MCF 10A (cell line): ENCODE measurements at regions not wholly inside any gene's neighbourhood (a gene's known extent, or its start where the extent isn't known, plus 50 kb on each side); places are given as distances from the start of the nearest gene placed in this dataset.

Source experiments
- BruUV-seq: library from RNA; stranded (reverse); fragments of 400-500 nt; replicated peaks from 2 replicates; lab custom pipeline; 2021; lab: Mats Ljungman, UMichigan
- CTCF ChIA-PET: fragments of 300-600 bp; sonication (Branson Sonifier 250); formaldehyde crosslinking; extraction: SDS; loops from one replicate; lab custom pipeline; 2021; ENCODE audit warnings: antibody characterized with exemption, inconsistent platforms; lab: Yijun Ruan, JAX
- POLR2A ChIA-PET: fragments of 300-600, 350-650 bp; sonication (Branson Sonifier 250); formaldehyde crosslinking; extraction: SDS; loops from one replicate; lab custom pipeline; 2020; ENCODE audit warnings: antibody characterized with exemption, inconsistent platforms; lab: Yijun Ruan, JAX
- DNase-seq: peaks from one replicate; pipeline ENCODE4 v3.0.0-alpha.2; 2018; ENCODE audit not compliant: unreplicated experiment
- H3K27ac Mint-ChIP-seq: one replicate; pipeline ENCODE4 v1.8.0; 2022; ENCODE audit warnings: mild to moderate bottlenecking, low read depth, mixed read lengths; ENCODE audit not compliant: unreplicated experiment
- H3K27me3 Mint-ChIP-seq: one replicate; pipeline ENCODE4 v1.8.0; 2022; ENCODE audit warnings: mixed read lengths; ENCODE audit not compliant: insufficient read depth, unreplicated experiment
- H3K36me3 Mint-ChIP-seq: one replicate; pipeline ENCODE4 v1.8.0; 2022; ENCODE audit warnings: mild to moderate bottlenecking, moderate library complexity, mixed read lengths; ENCODE audit not compliant: insufficient read depth, unreplicated experiment
- H3K4me1 Mint-ChIP-seq: one replicate; pipeline ENCODE4 v1.8.0; 2022; ENCODE audit warnings: mixed read lengths; ENCODE audit not compliant: insufficient read depth, unreplicated experiment
- H3K4me3 Mint-ChIP-seq: one replicate; pipeline ENCODE4 v1.8.0; 2022; ENCODE audit warnings: mild to moderate bottlenecking, moderate library complexity, mixed read lengths; ENCODE audit not compliant: unreplicated experiment
- H3K9me3 Mint-ChIP-seq: one replicate; pipeline ENCODE4 v1.8.0; 2022; ENCODE audit warnings: mixed read lengths; ENCODE audit not compliant: unreplicated experiment
- CTCF ChIP-seq: fragments of 200-600 bp; IDR thresholded peaks from one replicate; pipeline ENCODE4 v1.8.0; 2022; ENCODE audit warnings: antibody characterized with exemption, mild to moderate bottlenecking; ENCODE audit not compliant: unreplicated experiment
- intact Hi-C: fragments of 100-400 bp; cut with micrococcal nuclease; formaldehyde crosslinking; loops from 2 replicates; pipeline ENCODE4 v1.14.1; 2022

DNA sequence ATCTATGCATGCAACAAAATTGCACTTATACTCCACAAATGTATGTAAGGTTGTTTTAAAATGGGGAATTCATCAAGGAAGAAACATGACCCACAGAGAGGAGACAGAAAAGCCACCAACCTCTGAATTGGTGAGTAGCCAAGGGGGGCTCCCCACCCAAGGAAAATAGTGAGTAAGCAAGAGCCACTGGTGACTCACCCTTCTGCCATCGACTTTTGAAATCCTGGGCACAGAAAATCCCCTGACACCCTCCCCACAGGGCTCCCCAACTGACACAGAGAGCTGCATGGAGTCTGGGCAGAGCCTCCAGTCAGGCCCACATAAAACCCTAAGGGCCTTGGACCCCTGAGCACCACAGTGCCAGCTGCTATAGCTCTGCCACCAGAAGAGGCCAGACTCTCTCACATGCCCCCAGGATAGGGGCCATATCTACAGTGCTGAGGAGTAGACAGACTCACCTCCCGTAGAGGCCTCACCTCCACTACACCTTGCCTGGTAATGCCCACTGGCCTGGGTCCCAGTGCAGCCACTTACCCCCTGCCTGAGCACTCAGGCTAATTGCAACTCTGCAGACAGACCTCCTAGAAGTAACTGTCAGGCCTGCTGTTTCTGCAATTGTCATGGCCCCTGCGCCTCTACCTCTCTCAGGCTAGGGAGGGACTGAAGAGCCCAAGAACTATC, 244.7 kb upstream of the WSB1 start:
- no TSS peak for BruUV-seq
- POLR2A ChIA-PET: no interaction called here
- peak; percentile 79 for DNase-seq
- CTCF ChIA-PET: no interaction called here
- Mint-ChIP-seq H3K27me3 (no peaks in the 10 kb centered on the region), H3K4me3 (no peak overlapping the region), H3K9me3 (peaks cover 16% of the 10 kb centered on the region), H3K27ac (no peak overlapping the region), H3K4me1 (no peaks in the 10 kb centered on the region), H3K36me3 (no peaks in the 10 kb centered on the region)
- intact Hi-C loops: no loop called here
- TF ChIP-seq CTCF: no peak

DNA sequence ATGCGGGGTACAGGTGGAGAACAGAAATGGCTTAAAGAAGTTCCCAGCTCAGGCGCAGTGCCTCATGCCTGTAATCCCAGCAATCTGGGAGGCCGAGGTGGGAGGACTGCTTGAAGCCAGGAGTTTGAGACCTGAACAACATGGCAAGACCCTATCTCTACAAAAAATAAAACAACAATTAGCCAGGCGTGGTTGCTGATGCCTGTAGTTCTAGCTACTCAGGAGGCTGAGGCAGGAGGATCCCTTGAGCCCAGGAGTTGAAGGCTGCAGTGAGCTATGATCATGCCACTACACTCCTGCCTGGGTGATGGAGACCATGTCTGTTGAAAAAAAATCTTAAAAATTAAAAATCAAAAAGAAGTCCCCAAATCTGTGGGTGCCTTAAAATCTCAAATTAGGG, 228.3 kb upstream of the WSB1 start:
- DNase-seq: no peak
- Mint-ChIP-seq H3K27ac (no peak overlapping the region), H3K4me1 (no peaks in the 10 kb centered on the region), H3K27me3 (peaks cover 10% of the 10 kb centered on the region), H3K36me3 (no peaks in the 10 kb centered on the region), H3K9me3 (no peaks in the 10 kb centered on the region), H3K4me3 (no peak overlapping the region)
- BruUV-seq: no TSS peak
- POLR2A ChIA-PET: no interaction called here
- no peak for TF ChIP-seq CTCF
- intact Hi-C loops: no loop called here
- CTCF ChIA-PET: no interaction called here

DNA sequence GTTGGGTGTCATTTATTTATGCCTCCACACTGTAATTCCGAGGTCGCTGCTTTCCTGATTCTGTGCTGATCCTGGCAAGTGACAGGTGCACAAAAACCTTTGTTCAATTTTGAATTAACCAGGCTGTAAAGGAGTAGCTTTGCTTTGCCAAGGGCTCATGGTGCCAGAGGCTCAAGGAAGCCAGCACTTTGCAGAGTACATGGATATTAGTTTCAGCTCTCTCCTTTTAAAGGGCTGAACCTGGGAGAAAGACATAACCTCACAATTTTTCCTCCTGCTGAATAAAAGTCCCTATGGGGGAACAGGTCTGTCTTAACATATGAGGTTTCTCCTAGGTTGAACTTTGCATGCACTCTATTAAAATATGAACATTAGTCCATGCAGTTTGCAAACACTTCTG, 227.6 kb upstream of the WSB1 start:
- Mint-ChIP-seq H3K27me3 (peaks cover 10% of the 10 kb centered on the region), H3K27ac (no peak overlapping the region), H3K9me3 (no peaks in the 10 kb centered on the region), H3K4me3 (no peak overlapping the region), H3K4me1 (no peaks in the 10 kb centered on the region), H3K36me3 (no peaks in the 10 kb centered on the region)
- POLR2A ChIA-PET: no interaction called here
- no peak for TF ChIP-seq CTCF
- BruUV-seq: no TSS peak
- no peak for DNase-seq
- intact Hi-C loops: no loop called here
- CTCF ChIA-PET: no interaction called here

DNA sequence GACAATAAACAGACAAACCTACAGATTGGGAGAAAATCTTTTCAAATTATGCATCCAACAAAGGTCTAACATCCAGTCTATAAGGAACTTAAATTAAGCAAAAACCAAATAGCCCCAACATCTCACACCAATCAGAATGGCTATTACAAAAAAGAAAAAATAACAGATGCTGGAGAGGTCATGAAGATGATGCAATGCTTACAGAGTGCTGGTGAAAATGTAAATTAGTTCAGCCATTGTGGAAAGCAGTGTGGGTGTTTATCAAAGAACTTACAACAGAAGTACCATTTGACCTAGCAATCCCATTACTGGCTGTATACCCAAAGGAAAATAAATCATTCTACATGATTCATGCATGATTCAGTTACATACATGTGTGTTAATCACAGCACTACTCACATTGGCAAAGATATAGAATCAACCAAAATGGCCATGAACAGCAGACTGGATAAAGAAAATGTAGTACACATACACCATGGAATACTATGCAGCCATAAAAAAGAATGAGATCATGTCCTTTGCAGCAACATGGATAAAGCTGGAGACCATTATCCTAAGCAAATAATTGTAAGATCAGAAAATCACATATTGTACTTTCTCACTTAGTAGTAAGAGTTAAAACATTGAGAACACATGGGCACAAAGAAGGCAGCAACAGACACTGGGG, 223.9 kb upstream of the WSB1 start:
- Mint-ChIP-seq H3K9me3 (no peaks in the 10 kb centered on the region), H3K27ac (no peak overlapping the region), H3K27me3 (no peaks in the 10 kb centered on the region), H3K4me1 (no peaks in the 10 kb centered on the region), H3K36me3 (no peaks in the 10 kb centered on the region), H3K4me3 (no peak overlapping the region)
- intact Hi-C loops: no loop called here
- TF ChIP-seq CTCF: no peak
- DNase-seq: no peak
- CTCF ChIA-PET: interaction anchor here (0.7 kb wide), 1 partner anchor 12 kb away, joined by 3 read pairs; no protein-coding TSS in a partner anchor
- POLR2A ChIA-PET: no interaction called here
- no TSS peak for BruUV-seq
